GM21526 (cell line): ENCODE measurements at regions not wholly inside any gene's neighbourhood (a gene's known extent, or its start where the extent isn't known, plus 50 kb on each side); places are given as distances from the start of the nearest gene placed in this dataset.

ENCODE experiments used
- ATAC-seq: cut with Tn5 transposase; IDR thresholded peaks from one replicate; pipeline ENCODE4 v1.9.1; 2021; ENCODE audit warnings: moderate library complexity; ENCODE audit not compliant: unreplicated experiment, low FRiP score

GRCh38 chr1:200354243-200354642 lies 55.6 kb downstream of the ZNF281 start:
- no peak for ATAC-seq

- no peak for ATAC-seq
These were observed 56.6 kb downstream of the ZNF281 start for GRCh38 chr1:200353232-200353631.

GRCh38 chr1:200351826-200352549 lies 57.8 kb downstream of the ZNF281 start:
- ATAC-seq = peak; percentile 52

GRCh38 chr1:200351425-200351824 lies 58.4 kb downstream of the ZNF281 start:
- peak; percentile 7 for ATAC-seq

GRCh38 chr1:200346700-200347099 lies 63.1 kb downstream of the ZNF281 start:
- no peak for ATAC-seq

- ATAC-seq = no peak
These were observed 64.3 kb downstream of the ZNF281 start for GRCh38 chr1:200345520-200345919.

- ATAC-seq = no peak
These were observed 66.0 kb downstream of the ZNF281 start for GRCh38 chr1:200343874-200344273.

GRCh38 chr1:200342511-200343311 lies 67.1 kb downstream of the ZNF281 start:
- ATAC-seq = no peak

- ATAC-seq = no peak
These were observed 71.4 kb downstream of the ZNF281 start for GRCh38 chr1:200338451-200338850.

GRCh38 chr1:200337831-200338230 lies 72.0 kb downstream of the ZNF281 start:
- no peak for ATAC-seq

GRCh38 chr1:200337410-200337809 lies 72.4 kb downstream of the ZNF281 start:
- no peak for ATAC-seq

GRCh38 chr1:200336901-200337391 lies 72.9 kb downstream of the ZNF281 start:
- ATAC-seq = no peak

- ATAC-seq = no peak
These were observed 73.6 kb downstream of the ZNF281 start for GRCh38 chr1:200336101-200336845.

GRCh38 chr1:200334661-200335256 lies 75.1 kb downstream of the ZNF281 start:
- no peak for ATAC-seq

GRCh38 chr1:200333329-200333728 lies 76.5 kb downstream of the ZNF281 start:
- no peak for ATAC-seq

GRCh38 chr1:200332716-200333115 lies 77.1 kb downstream of the ZNF281 start:
- no peak for ATAC-seq

GRCh38 chr1:200330741-200331428 lies 79.0 kb downstream of the ZNF281 start:
- no peak for ATAC-seq

- no peak for ATAC-seq
These were observed 80.5 kb downstream of the ZNF281 start for GRCh38 chr1:200329208-200329882.

- ATAC-seq = no peak
These were observed 81.5 kb downstream of the ZNF281 start for GRCh38 chr1:200328379-200328778.
